Endothelial cell of umbilical vein (primary cell): ENCODE measurements at regions not wholly inside any gene's neighbourhood (a gene's known extent, or its start where the extent isn't known, plus 50 kb on each side); places are given as distances from the start of the nearest gene placed in this dataset.

Experiments used
- BruUV-seq: library from RNA; stranded (reverse); fragments of 400-500 nt; replicated peaks from 2 replicates; lab custom pipeline; 2021; lab: Mats Ljungman, UMichigan
- CTCF ChIA-PET: fragments of 300-600, 350-600 bp; sonication (Branson Sonifier 250); formaldehyde crosslinking; loops from one replicate; lab custom pipeline; 2021; ENCODE audit warnings: antibody characterized with exemption, inconsistent platforms; lab: Charles Lee
- POLR2A ChIA-PET: fragments of 300-600, 350-600 bp; sonication (Branson Sonifier 250); formaldehyde crosslinking; loops from one replicate; lab custom pipeline; 2021; ENCODE audit warnings: antibody characterized with exemption, inconsistent platforms; lab: Charles Lee
- DNase-seq: peaks from one replicate; pipeline ENCODE4 v3.0.0-alpha.2; 2011; ENCODE audit warnings: low read depth, low spot score
- FAIRE-seq: peaks from 2 replicates; lab custom pipeline; 2011; peaks lifted over from hg19 to GRCh38; lab: Jason Lieb, UNC
- H2AFZ ChIP-seq: 2 replicates; pipeline ENCODE4 v1.6.0; 2012; ENCODE audit warnings: low read depth, low read length, control low read depth, inconsistent platforms
- H3K27ac ChIP-seq: 2 replicates; pipeline ENCODE4 v1.5.1; 2011; ENCODE audit warnings: low read depth, mild to moderate bottlenecking, control low read depth, low read length, moderate library complexity; ENCODE audit not compliant: insufficient read depth
- H3K27me3 ChIP-seq, 2 experiments: 2 replicates each; pipeline versions ENCODE4 v1.6.0 to v1.6.1; 2011; ENCODE audit warnings: low read length in 2 of 2, mixed read lengths in 1 of 2; ENCODE audit not compliant: control insufficient read depth in 2 of 2, insufficient read depth in 2 of 2
- H3K36me3 ChIP-seq, 2 experiments: 2 replicates in 1 of 2; 3 replicates in 1 of 2; pipeline ENCODE4 v1.5.1; 2011; ENCODE audit warnings: low read length in 2 of 2, mild to moderate bottlenecking in 1 of 2, moderate library complexity in 1 of 2; ENCODE audit not compliant: control insufficient read depth in 2 of 2, insufficient read depth in 2 of 2; ENCODE audit errors: extremely low read depth in 1 of 2
- H3K4me1 ChIP-seq: 3 replicates; pipeline ENCODE4 v1.5.1; 2011; ENCODE audit warnings: mild to moderate bottlenecking, low read length; ENCODE audit not compliant: control insufficient read depth, insufficient read depth; ENCODE audit errors: extremely low read depth
- H3K4me2 ChIP-seq: 2 replicates; pipeline ENCODE4 v1.6.1; 2011; ENCODE audit warnings: low read length, control low read depth, mixed read lengths; ENCODE audit not compliant: insufficient read depth
- H3K4me3 ChIP-seq, 3 experiments: fragments of 200-600 bp in 1 of 3; sonication (generic), shearing (Covaris generic) in 1 of 3; replicated peaks in 1 of 3; 2 replicates each; pipeline ENCODE4 v1.5.1; 2011 to 2016; ENCODE audit warnings: control low read depth in 3 of 3, low read length in 3 of 3, mild to moderate bottlenecking in 2 of 3, inconsistent platforms in 1 of 3, low read depth in 1 of 3, moderate library complexity in 1 of 3; ENCODE audit not compliant: insufficient read depth in 1 of 3
- H3K79me2 ChIP-seq: 2 replicates; pipeline ENCODE4 v1.6.0; 2012; ENCODE audit warnings: low read length, inconsistent platforms; ENCODE audit not compliant: control insufficient read depth, insufficient read depth
- H3K9ac ChIP-seq: replicated peaks from 2 replicates; pipeline ENCODE3; 2011; ENCODE audit warnings: low read length, control low read depth; ENCODE audit not compliant: insufficient read depth; ENCODE audit errors: extremely low read depth
- H3K9me1 ChIP-seq: replicated peaks from 3 replicates; pipeline ENCODE4 v1.6.0; 2011; ENCODE audit warnings: mild to moderate bottlenecking, low read length; ENCODE audit not compliant: control insufficient read depth, insufficient read depth; ENCODE audit errors: extremely low read depth
- H3K9me3 ChIP-seq: replicated peaks from 2 replicates; pipeline ENCODE4 v1.5.1; 2012; ENCODE audit warnings: low read length, inconsistent platforms; ENCODE audit not compliant: control insufficient read depth, insufficient read depth
- H4K20me1 ChIP-seq: replicated peaks from 2 replicates; pipeline ENCODE3; 2011; ENCODE audit warnings: mild to moderate bottlenecking, low read length; ENCODE audit not compliant: control insufficient read depth, insufficient read depth; ENCODE audit errors: extremely low read depth
- EZH2 ChIP-seq: IDR thresholded peaks from 2 replicates; pipeline ENCODE4 v1.6.1; 2012; ENCODE audit warnings: borderline replicate concordance, low read depth, mild to moderate bottlenecking, moderate library complexity, low read length, inconsistent platforms; ENCODE audit not compliant: severe bottlenecking
- FOS ChIP-seq: IDR thresholded peaks from 2 replicates; pipeline ENCODE4 v1.6.1; 2011; ENCODE audit warnings: mild to moderate bottlenecking, low read length, moderate library complexity, borderline replicate concordance; ENCODE audit not compliant: insufficient read depth
- GATA2 ChIP-seq: IDR thresholded peaks from 2 replicates; pipeline ENCODE4 v1.7.0; 2011; ENCODE audit warnings: low read depth, mild to moderate bottlenecking, moderate library complexity, mixed read lengths, low read length; ENCODE audit not compliant: insufficient read length, insufficient read depth
- JUN ChIP-seq: IDR thresholded peaks from 2 replicates; pipeline ENCODE4 v1.6.1; 2011; ENCODE audit warnings: borderline replicate concordance, low read depth; ENCODE audit not compliant: insufficient read length, insufficient read depth
- MYC ChIP-seq: IDR thresholded peaks from one replicate; pipeline ENCODE4 v1.6.1; 2011; ENCODE audit warnings: mild to moderate bottlenecking, low read depth, low read length
- POLR2A ChIP-seq: IDR thresholded peaks from 2 replicates; pipeline ENCODE4 v1.6.1; 2012; ENCODE audit warnings: low read depth, mild to moderate bottlenecking, control low read depth, low read length
- POLR2AphosphoS5 ChIP-seq: IDR thresholded peaks from 2 replicates; pipeline ENCODE4 v1.6.1; 2012; ENCODE audit warnings: low read depth, mild to moderate bottlenecking, control low read depth, low read length, moderate library complexity; ENCODE audit not compliant: insufficient read depth
- dilution Hi-C: fragments of 300-500 bp; cut with MboI; formaldehyde crosslinking; loops from one replicate; pipeline ENCODE4 v1.15.0; 2019; ENCODE audit warnings: low sequenced_read_pairs; ENCODE audit not compliant: extremely low pct_ligation_motif_present
- intact Hi-C: fragments of 100-400 bp; cut with micrococcal nuclease; formaldehyde crosslinking; loops from one replicate; pipeline ENCODE4 v1.10.0; 2022
- TF ChIP-seq, protein P1 (sequence below): IDR thresholded peaks from 2 replicates; pipeline ENCODE4 v1.6.1; 2011; ENCODE audit not compliant: insufficient read depth, insufficient read length
- TF ChIP-seq, protein P2 (sequence below), 2 donors: IDR thresholded peaks; 1 replicate in 1 of 2; 2 replicates in 1 of 2; pipeline ENCODE4 v1.5.1; 2011; ENCODE audit warnings: low read length in 2 of 2, mild to moderate bottlenecking in 2 of 2, moderate library complexity in 2 of 2, control low read depth in 1 of 2, inconsistent platforms in 1 of 2, low read depth in 1 of 2; ENCODE audit not compliant: insufficient read depth in 1 of 2; ENCODE audit errors: extremely low read depth in 1 of 2

DNA sequence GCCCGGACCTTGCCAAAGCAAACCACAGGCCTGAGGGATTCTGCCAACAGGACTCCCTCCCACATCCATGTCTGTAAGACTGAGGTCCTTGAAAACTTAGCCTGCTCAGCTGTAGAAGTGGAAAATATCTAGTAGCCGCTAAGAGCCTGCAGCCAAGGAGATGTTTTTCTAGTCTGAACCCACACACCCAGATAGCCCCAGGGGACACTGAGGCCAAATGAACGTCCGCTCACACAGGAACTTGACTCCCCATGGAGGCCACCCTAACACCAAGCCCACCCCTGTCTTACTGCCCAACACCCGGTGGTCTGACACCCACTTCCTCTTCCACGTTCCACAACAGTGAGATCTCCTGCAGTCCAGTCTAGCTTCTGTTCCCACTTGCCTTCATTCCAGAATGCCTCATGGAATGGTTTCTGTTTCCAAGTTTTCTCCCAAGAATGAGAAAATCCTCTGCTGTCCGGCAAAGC, 174.8 kb downstream of the PLPP3 start:
- Histone ChIP-seq H3K27me3 (no peaks in the 10 kb centered on the region), H4K20me1 (no peaks in the 10 kb centered on the region), H2AFZ (no peak overlapping the region), H3K4me3 (no peak overlapping the region), H3K9me1 (no peaks in the 10 kb centered on the region), H3K4me1 (peaks cover 3% of the 10 kb centered on the region), H3K9me3 (no peaks in the 10 kb centered on the region), H3K36me3 (no peaks in the 10 kb centered on the region), H3K4me2 (no peak overlapping the region), H3K9ac (no peak overlapping the region), H3K79me2 (no peaks in the 10 kb centered on the region), H3K27ac (no peak overlapping the region)
- TF ChIP-seq, protein P1, sequence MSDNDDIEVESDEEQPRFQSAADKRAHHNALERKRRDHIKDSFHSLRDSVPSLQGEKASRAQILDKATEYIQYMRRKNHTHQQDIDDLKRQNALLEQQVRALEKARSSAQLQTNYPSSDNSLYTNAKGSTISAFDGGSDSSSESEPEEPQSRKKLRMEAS, result no peak
- TF ChIP-seq EZH2 (no peak), JUN (no peak), MYC (no peak)
- no peak for DNase-seq
- BruUV-seq, result no TSS peak
- ChIA-PET CTCF (no interaction called here), POLR2A (no interaction called here)
- intact Hi-C loops (no loop called here), dilution Hi-C loops (no loop called here)
- FAIRE-seq, result no peak

DNA sequence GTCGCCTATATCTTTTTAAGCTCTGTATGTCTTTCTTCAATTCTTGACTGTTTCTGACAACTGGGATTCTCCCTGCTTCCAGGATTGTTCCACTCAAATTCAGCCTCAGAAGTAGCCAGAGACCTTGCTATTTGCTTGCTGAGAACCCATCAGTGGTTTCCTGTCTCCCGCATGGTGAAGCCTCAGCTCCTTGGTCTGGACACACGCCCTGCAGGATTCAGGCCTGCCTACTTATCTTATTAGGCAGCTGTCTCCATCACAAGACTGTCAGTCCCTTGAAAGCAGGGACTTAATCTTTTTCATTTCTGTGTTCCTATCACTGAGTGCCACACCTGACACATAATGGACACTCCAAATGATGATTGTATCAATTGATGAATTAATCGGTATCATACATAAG, 175.3 kb downstream of the PLPP3 start:
- TF ChIP-seq GATA2 (no peak), MYC (no peak), JUN (no peak), POLR2A (no peak), FOS (no peak), EZH2 (no peak), POLR2AphosphoS5 (no peak)
- TF ChIP-seq, protein P1, result no peak
- TF ChIP-seq, protein P2, sequence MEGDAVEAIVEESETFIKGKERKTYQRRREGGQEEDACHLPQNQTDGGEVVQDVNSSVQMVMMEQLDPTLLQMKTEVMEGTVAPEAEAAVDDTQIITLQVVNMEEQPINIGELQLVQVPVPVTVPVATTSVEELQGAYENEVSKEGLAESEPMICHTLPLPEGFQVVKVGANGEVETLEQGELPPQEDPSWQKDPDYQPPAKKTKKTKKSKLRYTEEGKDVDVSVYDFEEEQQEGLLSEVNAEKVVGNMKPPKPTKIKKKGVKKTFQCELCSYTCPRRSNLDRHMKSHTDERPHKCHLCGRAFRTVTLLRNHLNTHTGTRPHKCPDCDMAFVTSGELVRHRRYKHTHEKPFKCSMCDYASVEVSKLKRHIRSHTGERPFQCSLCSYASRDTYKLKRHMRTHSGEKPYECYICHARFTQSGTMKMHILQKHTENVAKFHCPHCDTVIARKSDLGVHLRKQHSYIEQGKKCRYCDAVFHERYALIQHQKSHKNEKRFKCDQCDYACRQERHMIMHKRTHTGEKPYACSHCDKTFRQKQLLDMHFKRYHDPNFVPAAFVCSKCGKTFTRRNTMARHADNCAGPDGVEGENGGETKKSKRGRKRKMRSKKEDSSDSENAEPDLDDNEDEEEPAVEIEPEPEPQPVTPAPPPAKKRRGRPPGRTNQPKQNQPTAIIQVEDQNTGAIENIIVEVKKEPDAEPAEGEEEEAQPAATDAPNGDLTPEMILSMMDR (IDR thresholded peaks at IDR 0.05; ENCODE audit: extremely low read depth in 1 of 2, insufficient read depth in 1 of 2, low read depth in 1 of 2, low read length in 2 of 2), result no peak
- no peak overlapping the region for H3K4me3 ChIP-seq

More for the DNA sequence above, 175.3 kb downstream of the PLPP3 start:
- H3K9me1 ChIP-seq, result no peaks in the 10 kb centered on the region
- no peaks in the 10 kb centered on the region for H3K36me3 ChIP-seq
- no peak overlapping the region for H3K9ac ChIP-seq
- FAIRE-seq (no peak), DNase-seq (no peak)
- no peaks in the 10 kb centered on the region for H3K27me3 ChIP-seq
- no peaks in the 10 kb centered on the region for H3K9me3 ChIP-seq
- BruUV-seq, result no TSS peak
- dilution Hi-C loops, result no loop called here
- no peak overlapping the region for H3K27ac ChIP-seq
- H3K4me2 ChIP-seq, result no peak overlapping the region
- no peaks in the 10 kb centered on the region for H3K79me2 ChIP-seq
- no peaks in the 10 kb centered on the region for H3K4me1 ChIP-seq
- no peaks in the 10 kb centered on the region for H4K20me1 ChIP-seq
- POLR2A ChIA-PET, result no interaction called here
- H2AFZ ChIP-seq, result no peak overlapping the region
- CTCF ChIA-PET, result no interaction called here
- intact Hi-C loops, result no loop called here
